ENCODE measurements at regions not wholly inside any gene's neighbourhood (a gene's known extent, or its start where the extent isn't known, plus 50 kb on each side); places are given as distances from the start of the nearest gene placed in this dataset.

- Mint-ChIP-seq H3K36me3 (ENCODE audit: low read depth, unreplicated experiment) (no peaks in the 10 kb centered on the region), H3K4me1 (ENCODE audit: unreplicated experiment) (no peaks in the 10 kb centered on the region), H3K4me3 (ENCODE audit: unreplicated experiment) (no peak overlapping the region), H3K9me3 (ENCODE audit: unreplicated experiment) (no peaks in the 10 kb centered on the region), H3K27me3 (ENCODE audit: unreplicated experiment) (peaks cover 1% of the 10 kb centered on the region), H3K27ac (ENCODE audit: unreplicated experiment) (no peak overlapping the region)
- no peak for DNase-seq (ENCODE audit: low spot score)
- TF ChIP-seq, protein P1, sequence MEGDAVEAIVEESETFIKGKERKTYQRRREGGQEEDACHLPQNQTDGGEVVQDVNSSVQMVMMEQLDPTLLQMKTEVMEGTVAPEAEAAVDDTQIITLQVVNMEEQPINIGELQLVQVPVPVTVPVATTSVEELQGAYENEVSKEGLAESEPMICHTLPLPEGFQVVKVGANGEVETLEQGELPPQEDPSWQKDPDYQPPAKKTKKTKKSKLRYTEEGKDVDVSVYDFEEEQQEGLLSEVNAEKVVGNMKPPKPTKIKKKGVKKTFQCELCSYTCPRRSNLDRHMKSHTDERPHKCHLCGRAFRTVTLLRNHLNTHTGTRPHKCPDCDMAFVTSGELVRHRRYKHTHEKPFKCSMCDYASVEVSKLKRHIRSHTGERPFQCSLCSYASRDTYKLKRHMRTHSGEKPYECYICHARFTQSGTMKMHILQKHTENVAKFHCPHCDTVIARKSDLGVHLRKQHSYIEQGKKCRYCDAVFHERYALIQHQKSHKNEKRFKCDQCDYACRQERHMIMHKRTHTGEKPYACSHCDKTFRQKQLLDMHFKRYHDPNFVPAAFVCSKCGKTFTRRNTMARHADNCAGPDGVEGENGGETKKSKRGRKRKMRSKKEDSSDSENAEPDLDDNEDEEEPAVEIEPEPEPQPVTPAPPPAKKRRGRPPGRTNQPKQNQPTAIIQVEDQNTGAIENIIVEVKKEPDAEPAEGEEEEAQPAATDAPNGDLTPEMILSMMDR (IDR thresholded peaks at IDR 0.05; ENCODE audit: unreplicated experiment): no peak
Observed at GRCh38 chr4:178811356-178811755, 1369.1 kb upstream of the AGA start.

GRCh38 chr4:178812866-178813265 lies 1370.6 kb upstream of the AGA start:
- Mint-ChIP-seq H3K4me3 (ENCODE audit: unreplicated experiment) (no peak overlapping the region), H3K4me1 (ENCODE audit: unreplicated experiment) (no peaks in the 10 kb centered on the region), H3K27ac (ENCODE audit: unreplicated experiment) (no peak overlapping the region), H3K27me3 (ENCODE audit: unreplicated experiment) (peaks cover 3% of the 10 kb centered on the region), H3K9me3 (ENCODE audit: unreplicated experiment) (no peaks in the 10 kb centered on the region), H3K36me3 (ENCODE audit: low read depth, unreplicated experiment) (no peaks in the 10 kb centered on the region)
- no peak for DNase-seq (ENCODE audit: low spot score)
- TF ChIP-seq, protein P1 (IDR thresholded peaks at IDR 0.05; ENCODE audit: unreplicated experiment): no peak

- Mint-ChIP-seq H3K36me3 (ENCODE audit: low read depth, unreplicated experiment) (no peaks in the 10 kb centered on the region), H3K4me1 (ENCODE audit: unreplicated experiment) (no peaks in the 10 kb centered on the region), H3K4me3 (ENCODE audit: unreplicated experiment) (no peak overlapping the region), H3K27ac (ENCODE audit: unreplicated experiment) (no peak overlapping the region), H3K9me3 (ENCODE audit: unreplicated experiment) (no peaks in the 10 kb centered on the region), H3K27me3 (ENCODE audit: unreplicated experiment) (peaks cover 2% of the 10 kb centered on the region)
- DNase-seq (ENCODE audit: low spot score): no peak
- TF ChIP-seq, protein P1 (IDR thresholded peaks at IDR 0.05; ENCODE audit: unreplicated experiment): no peak
Observed at GRCh38 chr4:178814908-178815307, 1372.7 kb upstream of the AGA start.

GRCh38 chr4:178823673-178824295 lies 1381.5 kb upstream of the AGA start:
- TF ChIP-seq, protein P1 (IDR thresholded peaks at IDR 0.05; ENCODE audit: unreplicated experiment): no peak
- H3K4me3 Mint-ChIP-seq (ENCODE audit: unreplicated experiment): no peak overlapping the region
- no peak for DNase-seq (ENCODE audit: low spot score)
- H3K9me3 Mint-ChIP-seq (ENCODE audit: unreplicated experiment): no peaks in the 10 kb centered on the region
- no peaks in the 10 kb centered on the region for H3K36me3 Mint-ChIP-seq (ENCODE audit: low read depth, unreplicated experiment)
- H3K4me1 Mint-ChIP-seq (ENCODE audit: unreplicated experiment): no peaks in the 10 kb centered on the region
- H3K27me3 Mint-ChIP-seq (ENCODE audit: unreplicated experiment): no peaks in the 10 kb centered on the region
- H3K27ac Mint-ChIP-seq (ENCODE audit: unreplicated experiment): no peak overlapping the region

GRCh38 chr4:178836865-178837264 lies 1394.6 kb upstream of the AGA start:
- Mint-ChIP-seq H3K9me3 (ENCODE audit: unreplicated experiment) (no peaks in the 10 kb centered on the region), H3K4me3 (ENCODE audit: unreplicated experiment) (no peak overlapping the region), H3K36me3 (ENCODE audit: low read depth, unreplicated experiment) (no peaks in the 10 kb centered on the region), H3K4me1 (ENCODE audit: unreplicated experiment) (no peaks in the 10 kb centered on the region), H3K27ac (ENCODE audit: unreplicated experiment) (no peak overlapping the region), H3K27me3 (ENCODE audit: unreplicated experiment) (peaks cover 3% of the 10 kb centered on the region)
- no peak for DNase-seq (ENCODE audit: low spot score)
- TF ChIP-seq, protein P1 (IDR thresholded peaks at IDR 0.05; ENCODE audit: unreplicated experiment): no peak

Data from endothelial cell (in vitro differentiated cells).